ENCODE measurements at regions not wholly inside any gene's neighbourhood (a gene's known extent, or its start where the extent isn't known, plus 50 kb on each side); places are given as distances from the start of the nearest gene placed in this dataset.

- no peak for DNase-seq (ENCODE audit: extremely low spot score in 2 of 2)
- Histone ChIP-seq H3K27ac (no peak overlapping the region), H3K27me3 (no peaks in the 10 kb centered on the region), H3K36me3 (no peaks in the 10 kb centered on the region), H3K4me1 (no peaks in the 10 kb centered on the region), H3K4me3 (no peak overlapping the region), H3K9me3 (no peaks in the 10 kb centered on the region)
- TF ChIP-seq POLR2A (IDR thresholded peaks at IDR 0.05) (no peak), POLR2AphosphoS5 (IDR thresholded peaks at IDR 0.05; ENCODE audit: insufficient read depth in 1 of 2, low read depth in 1 of 2) (no peak)
- TF ChIP-seq, protein P1, sequence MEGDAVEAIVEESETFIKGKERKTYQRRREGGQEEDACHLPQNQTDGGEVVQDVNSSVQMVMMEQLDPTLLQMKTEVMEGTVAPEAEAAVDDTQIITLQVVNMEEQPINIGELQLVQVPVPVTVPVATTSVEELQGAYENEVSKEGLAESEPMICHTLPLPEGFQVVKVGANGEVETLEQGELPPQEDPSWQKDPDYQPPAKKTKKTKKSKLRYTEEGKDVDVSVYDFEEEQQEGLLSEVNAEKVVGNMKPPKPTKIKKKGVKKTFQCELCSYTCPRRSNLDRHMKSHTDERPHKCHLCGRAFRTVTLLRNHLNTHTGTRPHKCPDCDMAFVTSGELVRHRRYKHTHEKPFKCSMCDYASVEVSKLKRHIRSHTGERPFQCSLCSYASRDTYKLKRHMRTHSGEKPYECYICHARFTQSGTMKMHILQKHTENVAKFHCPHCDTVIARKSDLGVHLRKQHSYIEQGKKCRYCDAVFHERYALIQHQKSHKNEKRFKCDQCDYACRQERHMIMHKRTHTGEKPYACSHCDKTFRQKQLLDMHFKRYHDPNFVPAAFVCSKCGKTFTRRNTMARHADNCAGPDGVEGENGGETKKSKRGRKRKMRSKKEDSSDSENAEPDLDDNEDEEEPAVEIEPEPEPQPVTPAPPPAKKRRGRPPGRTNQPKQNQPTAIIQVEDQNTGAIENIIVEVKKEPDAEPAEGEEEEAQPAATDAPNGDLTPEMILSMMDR (IDR thresholded peaks at IDR 0.05) = no peak
- intact Hi-C loops (cut with DNase I) = no loop called here
Measured at GRCh38 chr15:58355382-58355971, 76.3 kb upstream of the LIPC start.

- TF ChIP-seq, protein P1 (IDR thresholded peaks at IDR 0.05) = no peak
- no peak for TF ChIP-seq POLR2AphosphoS5 (IDR thresholded peaks at IDR 0.05; ENCODE audit: insufficient read depth in 1 of 2, low read depth in 1 of 2)
- TF ChIP-seq POLR2A (IDR thresholded peaks at IDR 0.05) = no peak
- Histone ChIP-seq H3K27ac (no peak overlapping the region), H3K36me3 (no peaks in the 10 kb centered on the region), H3K4me1 (peaks cover 2% of the 10 kb centered on the region), H3K4me3 (no peak overlapping the region), H3K9me3 (no peaks in the 10 kb centered on the region), H3K27me3 (no peaks in the 10 kb centered on the region)
- intact Hi-C loops (cut with DNase I) = no loop called here
- DNase-seq (ENCODE audit: extremely low spot score in 2 of 2) = no peak
Measured at GRCh38 chr15:58355973-58356372, 75.8 kb upstream of the LIPC start.

DNA sequence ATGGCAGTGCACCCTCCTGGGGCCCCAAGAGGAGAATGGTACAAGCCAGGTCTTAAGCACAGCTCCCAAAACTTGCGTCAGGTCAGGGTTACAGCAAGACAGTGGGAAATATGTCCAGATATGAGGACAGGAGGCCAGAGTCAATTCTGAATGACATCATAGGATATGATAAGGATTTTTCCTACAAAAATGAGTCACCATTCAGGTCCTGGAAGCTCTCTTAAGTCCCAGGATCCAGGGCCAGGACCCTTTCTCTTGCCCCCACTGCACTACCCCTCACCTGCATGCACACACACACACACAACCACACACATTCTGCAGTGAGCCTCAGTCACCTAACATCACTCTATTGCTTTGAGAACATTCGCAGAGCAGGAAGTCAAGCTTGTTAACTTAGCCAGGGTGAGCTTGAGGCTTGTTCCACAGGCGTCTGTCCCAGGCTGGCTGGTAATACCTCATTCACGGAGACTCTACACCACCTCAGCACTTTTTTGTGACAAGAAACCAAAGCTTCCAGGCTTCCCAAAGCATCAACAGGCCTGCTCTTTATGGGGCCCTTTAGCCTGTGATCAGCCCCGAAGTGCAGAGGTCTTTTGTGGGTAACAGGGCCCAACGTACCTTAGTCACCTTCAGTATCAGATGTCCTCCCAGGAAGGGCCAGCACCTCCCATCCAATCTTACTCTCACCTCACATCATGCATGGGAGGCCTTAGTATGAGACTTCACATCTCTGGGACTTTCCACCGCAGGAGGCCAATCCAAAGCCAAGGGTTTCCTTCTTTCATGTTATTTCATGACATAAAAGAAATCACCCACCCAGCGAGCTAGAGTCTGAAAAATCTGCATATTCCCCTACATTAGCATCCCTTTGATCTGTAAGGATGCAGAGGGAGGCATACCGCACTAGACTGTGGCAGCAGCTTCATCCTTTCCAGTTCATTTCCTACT, 74.0 kb upstream of the LIPC start:
- no peak overlapping the region for H3K27ac ChIP-seq
- TF ChIP-seq, protein P1 (IDR thresholded peaks at IDR 0.05) = no peak
- TF ChIP-seq POLR2A (IDR thresholded peaks at IDR 0.05) (no peak), POLR2AphosphoS5 (IDR thresholded peaks at IDR 0.05; ENCODE audit: insufficient read depth in 1 of 2, low read depth in 1 of 2) (no peak)
- no peaks in the 10 kb centered on the region for H3K36me3 ChIP-seq
- peaks cover 9% of the 10 kb centered on the region for H3K4me1 ChIP-seq
- no peak overlapping the region for H3K4me3 ChIP-seq
- no peaks in the 10 kb centered on the region for H3K9me3 ChIP-seq
- no peaks in the 10 kb centered on the region for H3K27me3 ChIP-seq
- intact Hi-C loops (cut with DNase I) = no loop called here
- DNase-seq (ENCODE audit: extremely low spot score in 2 of 2) = no peak

GRCh38 chr15:58360421-58361090, 71.2 kb upstream of the LIPC start:
- no peak overlapping the region for H3K4me3 ChIP-seq
- H3K9me3 ChIP-seq = no peaks in the 10 kb centered on the region
- no peak for TF ChIP-seq POLR2AphosphoS5 (IDR thresholded peaks at IDR 0.05; ENCODE audit: insufficient read depth in 1 of 2, low read depth in 1 of 2)
- TF ChIP-seq POLR2A (IDR thresholded peaks at IDR 0.05) = no peak
- TF ChIP-seq, protein P1 (IDR thresholded peaks at IDR 0.05) = no peak
- H3K27ac ChIP-seq = peak overlapping the region; percentile 37
- peaks cover 17% of the 10 kb centered on the region for H3K4me1 ChIP-seq
- H3K27me3 ChIP-seq = no peaks in the 10 kb centered on the region
- intact Hi-C loops (cut with DNase I) = no loop called here
- DNase-seq (ENCODE audit: extremely low spot score in 2 of 2) = no peak
- no peaks in the 10 kb centered on the region for H3K36me3 ChIP-seq
